ENCODE measurements at regions not wholly inside any gene's neighbourhood (a gene's known extent, or its start where the extent isn't known, plus 50 kb on each side); places are given as distances from the start of the nearest gene placed in this dataset.

DNA sequence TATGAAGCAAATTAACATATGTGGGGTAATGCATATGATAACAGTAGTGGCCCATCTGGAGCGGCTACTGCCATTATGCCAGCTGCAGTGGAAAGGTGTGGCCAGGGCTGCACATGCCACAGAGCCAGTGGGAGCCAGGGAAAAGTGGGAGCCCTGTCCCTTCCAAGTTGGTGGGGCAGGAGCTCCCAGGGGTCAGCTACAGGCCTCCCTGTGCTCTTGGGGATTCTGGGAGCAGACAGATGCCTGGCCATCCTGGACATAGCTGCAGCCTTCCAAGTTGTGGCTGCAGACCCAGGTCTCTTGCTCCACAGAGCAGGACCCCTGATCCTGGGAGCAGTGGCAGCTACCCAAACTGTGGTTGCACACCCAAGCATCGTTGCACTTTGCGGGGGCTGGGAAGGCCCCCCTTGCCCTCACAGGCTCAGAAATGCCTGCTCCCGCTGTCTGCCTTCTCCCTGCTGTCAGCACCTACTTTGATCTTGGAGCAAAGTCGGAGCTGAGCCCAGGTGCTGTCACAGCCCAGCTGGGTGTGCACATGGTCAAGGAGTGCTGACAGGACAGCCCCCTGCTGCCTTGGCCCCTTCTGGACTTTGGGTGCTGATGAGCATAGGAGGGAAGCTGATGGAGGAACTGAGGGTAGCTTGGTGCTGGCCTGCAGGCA lies 67.8 kb downstream of the NAA11 start:
- Histone ChIP-seq H3K27ac (ENCODE audit: low read length) (no peak overlapping the region), H3K4me3 (ENCODE audit: low read length) (no peak overlapping the region), H3K9me2 (ENCODE audit: insufficient read depth, low read length) (no peaks in the 10 kb centered on the region), H3K36me3 (ENCODE audit: insufficient read depth, low read length) (no peaks in the 10 kb centered on the region), H3K9me3 (ENCODE audit: low read length) (no peaks in the 10 kb centered on the region), H3F3A (ENCODE audit: insufficient read depth, low read length, poor library complexity, severe bottlenecking) (no peaks in the 10 kb centered on the region), H3K27me3 (ENCODE audit: insufficient read depth, low read depth, low read length) (no peaks in the 10 kb centered on the region), H3K9ac (ENCODE audit: low read length) (no peak overlapping the region), H2AFZ (ENCODE audit: low read depth, low read length) (no peak overlapping the region), H4K20me1 (ENCODE audit: insufficient read depth) (no peaks in the 10 kb centered on the region), H3K4me2 (ENCODE audit: low read length) (no peak overlapping the region), H3K79me2 (replicated peaks; ENCODE audit: insufficient read depth, low read length) (no peaks in the 10 kb centered on the region)
- no peak for TF ChIP-seq MXI1 (conservative IDR thresholded peaks at IDR 0.05; ENCODE audit: poor library complexity, severe bottlenecking)
- TF ChIP-seq POLR2AphosphoS5 (IDR thresholded peaks at IDR 0.05), result no peak

DNA sequence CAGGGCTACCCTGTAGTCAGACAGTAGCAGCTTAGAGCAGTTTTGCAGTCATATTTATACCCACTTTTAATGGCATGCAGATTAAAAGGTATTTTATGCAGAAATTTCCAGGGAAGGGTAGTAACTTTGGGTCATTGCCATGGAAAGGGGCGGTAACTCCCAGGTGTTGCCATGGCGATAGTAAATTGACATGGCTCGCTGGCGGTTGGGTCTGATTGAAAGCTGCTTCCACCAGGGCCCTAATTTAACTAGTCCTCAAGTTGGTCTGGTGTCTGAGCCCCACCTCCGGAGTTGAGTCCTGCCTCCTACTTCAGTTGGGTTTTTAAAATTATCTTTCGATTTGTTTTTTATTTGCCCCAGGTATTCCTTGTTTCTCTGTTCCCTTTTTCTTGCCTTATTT lies 70.1 kb downstream of the NAA11 start:
- Histone ChIP-seq H3K4me2 (ENCODE audit: low read length) (no peak overlapping the region), H3K27ac (ENCODE audit: low read length) (no peak overlapping the region), H3F3A (ENCODE audit: insufficient read depth, low read length, poor library complexity, severe bottlenecking) (no peaks in the 10 kb centered on the region), H3K79me2 (replicated peaks; ENCODE audit: insufficient read depth, low read length) (no peaks in the 10 kb centered on the region), H3K9me3 (ENCODE audit: low read length) (no peaks in the 10 kb centered on the region), H3K27me3 (ENCODE audit: insufficient read depth, low read depth, low read length) (no peaks in the 10 kb centered on the region), H3K9me2 (ENCODE audit: insufficient read depth, low read length) (no peaks in the 10 kb centered on the region), H4K20me1 (ENCODE audit: insufficient read depth) (no peaks in the 10 kb centered on the region), H2AFZ (ENCODE audit: low read depth, low read length) (no peak overlapping the region), H3K9ac (ENCODE audit: low read length) (no peak overlapping the region), H3K36me3 (ENCODE audit: insufficient read depth, low read length) (no peaks in the 10 kb centered on the region), H3K4me3 (ENCODE audit: low read length) (no peak overlapping the region)
- no peak for TF ChIP-seq MXI1 (conservative IDR thresholded peaks at IDR 0.05; ENCODE audit: poor library complexity, severe bottlenecking)
- TF ChIP-seq RAD21 (conservative IDR thresholded peaks at IDR 0.05), result no peak
- TF ChIP-seq TAF1 (IDR thresholded peaks at IDR 0.05; ENCODE audit: low read depth), result no peak
- TF ChIP-seq, protein P1, sequence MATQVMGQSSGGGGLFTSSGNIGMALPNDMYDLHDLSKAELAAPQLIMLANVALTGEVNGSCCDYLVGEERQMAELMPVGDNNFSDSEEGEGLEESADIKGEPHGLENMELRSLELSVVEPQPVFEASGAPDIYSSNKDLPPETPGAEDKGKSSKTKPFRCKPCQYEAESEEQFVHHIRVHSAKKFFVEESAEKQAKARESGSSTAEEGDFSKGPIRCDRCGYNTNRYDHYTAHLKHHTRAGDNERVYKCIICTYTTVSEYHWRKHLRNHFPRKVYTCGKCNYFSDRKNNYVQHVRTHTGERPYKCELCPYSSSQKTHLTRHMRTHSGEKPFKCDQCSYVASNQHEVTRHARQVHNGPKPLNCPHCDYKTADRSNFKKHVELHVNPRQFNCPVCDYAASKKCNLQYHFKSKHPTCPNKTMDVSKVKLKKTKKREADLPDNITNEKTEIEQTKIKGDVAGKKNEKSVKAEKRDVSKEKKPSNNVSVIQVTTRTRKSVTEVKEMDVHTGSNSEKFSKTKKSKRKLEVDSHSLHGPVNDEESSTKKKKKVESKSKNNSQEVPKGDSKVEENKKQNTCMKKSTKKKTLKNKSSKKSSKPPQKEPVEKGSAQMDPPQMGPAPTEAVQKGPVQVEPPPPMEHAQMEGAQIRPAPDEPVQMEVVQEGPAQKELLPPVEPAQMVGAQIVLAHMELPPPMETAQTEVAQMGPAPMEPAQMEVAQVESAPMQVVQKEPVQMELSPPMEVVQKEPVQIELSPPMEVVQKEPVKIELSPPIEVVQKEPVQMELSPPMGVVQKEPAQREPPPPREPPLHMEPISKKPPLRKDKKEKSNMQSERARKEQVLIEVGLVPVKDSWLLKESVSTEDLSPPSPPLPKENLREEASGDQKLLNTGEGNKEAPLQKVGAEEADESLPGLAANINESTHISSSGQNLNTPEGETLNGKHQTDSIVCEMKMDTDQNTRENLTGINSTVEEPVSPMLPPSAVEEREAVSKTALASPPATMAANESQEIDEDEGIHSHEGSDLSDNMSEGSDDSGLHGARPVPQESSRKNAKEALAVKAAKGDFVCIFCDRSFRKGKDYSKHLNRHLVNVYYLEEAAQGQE (IDR thresholded peaks at IDR 0.05; ENCODE audit: borderline replicate concordance), result no peak
- TF ChIP-seq POLR2AphosphoS5 (IDR thresholded peaks at IDR 0.05), result no peak
- no peak for TF ChIP-seq EP300 (conservative IDR thresholded peaks at IDR 0.05; ENCODE audit: poor library complexity, severe bottlenecking)
- TF ChIP-seq, protein P2, sequence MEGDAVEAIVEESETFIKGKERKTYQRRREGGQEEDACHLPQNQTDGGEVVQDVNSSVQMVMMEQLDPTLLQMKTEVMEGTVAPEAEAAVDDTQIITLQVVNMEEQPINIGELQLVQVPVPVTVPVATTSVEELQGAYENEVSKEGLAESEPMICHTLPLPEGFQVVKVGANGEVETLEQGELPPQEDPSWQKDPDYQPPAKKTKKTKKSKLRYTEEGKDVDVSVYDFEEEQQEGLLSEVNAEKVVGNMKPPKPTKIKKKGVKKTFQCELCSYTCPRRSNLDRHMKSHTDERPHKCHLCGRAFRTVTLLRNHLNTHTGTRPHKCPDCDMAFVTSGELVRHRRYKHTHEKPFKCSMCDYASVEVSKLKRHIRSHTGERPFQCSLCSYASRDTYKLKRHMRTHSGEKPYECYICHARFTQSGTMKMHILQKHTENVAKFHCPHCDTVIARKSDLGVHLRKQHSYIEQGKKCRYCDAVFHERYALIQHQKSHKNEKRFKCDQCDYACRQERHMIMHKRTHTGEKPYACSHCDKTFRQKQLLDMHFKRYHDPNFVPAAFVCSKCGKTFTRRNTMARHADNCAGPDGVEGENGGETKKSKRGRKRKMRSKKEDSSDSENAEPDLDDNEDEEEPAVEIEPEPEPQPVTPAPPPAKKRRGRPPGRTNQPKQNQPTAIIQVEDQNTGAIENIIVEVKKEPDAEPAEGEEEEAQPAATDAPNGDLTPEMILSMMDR (IDR thresholded peaks at IDR 0.05; ENCODE audit: poor library complexity, severe bottlenecking), result no peak
- no peak for TF ChIP-seq SMC3 (conservative IDR thresholded peaks at IDR 0.05; ENCODE audit: poor library complexity)
- no peak for TF ChIP-seq EZH2 (IDR thresholded peaks at IDR 0.05; ENCODE audit: borderline replicate concordance, insufficient read depth, low read length, poor library complexity, severe bottlenecking)
